ENCODE measurements at regions not wholly inside any gene's neighbourhood (a gene's known extent, or its start where the extent isn't known, plus 50 kb on each side); places are given as distances from the start of the nearest gene placed in this dataset.

DNA sequence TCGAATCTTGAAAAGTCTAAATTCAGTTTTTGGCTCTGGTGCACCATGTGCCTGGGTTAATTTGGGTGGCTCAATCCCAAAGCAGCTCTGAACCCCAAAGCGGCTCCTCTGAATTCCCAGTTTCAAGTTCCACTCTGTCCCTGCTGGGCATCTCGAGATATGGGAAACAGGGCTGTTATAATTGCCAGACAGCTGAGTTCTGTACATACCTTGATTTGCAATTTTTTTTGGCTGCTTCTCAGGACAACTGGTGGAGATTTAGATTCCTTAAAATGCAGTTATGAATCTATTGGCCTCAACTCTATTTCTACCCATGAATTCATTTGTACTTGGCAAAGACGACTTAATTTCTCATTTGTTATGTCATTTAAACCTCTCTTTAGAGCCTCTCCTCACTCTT, 808.5 kb downstream of the TLE4 start:
- TF ChIP-seq, protein P1, sequence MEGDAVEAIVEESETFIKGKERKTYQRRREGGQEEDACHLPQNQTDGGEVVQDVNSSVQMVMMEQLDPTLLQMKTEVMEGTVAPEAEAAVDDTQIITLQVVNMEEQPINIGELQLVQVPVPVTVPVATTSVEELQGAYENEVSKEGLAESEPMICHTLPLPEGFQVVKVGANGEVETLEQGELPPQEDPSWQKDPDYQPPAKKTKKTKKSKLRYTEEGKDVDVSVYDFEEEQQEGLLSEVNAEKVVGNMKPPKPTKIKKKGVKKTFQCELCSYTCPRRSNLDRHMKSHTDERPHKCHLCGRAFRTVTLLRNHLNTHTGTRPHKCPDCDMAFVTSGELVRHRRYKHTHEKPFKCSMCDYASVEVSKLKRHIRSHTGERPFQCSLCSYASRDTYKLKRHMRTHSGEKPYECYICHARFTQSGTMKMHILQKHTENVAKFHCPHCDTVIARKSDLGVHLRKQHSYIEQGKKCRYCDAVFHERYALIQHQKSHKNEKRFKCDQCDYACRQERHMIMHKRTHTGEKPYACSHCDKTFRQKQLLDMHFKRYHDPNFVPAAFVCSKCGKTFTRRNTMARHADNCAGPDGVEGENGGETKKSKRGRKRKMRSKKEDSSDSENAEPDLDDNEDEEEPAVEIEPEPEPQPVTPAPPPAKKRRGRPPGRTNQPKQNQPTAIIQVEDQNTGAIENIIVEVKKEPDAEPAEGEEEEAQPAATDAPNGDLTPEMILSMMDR (IDR thresholded peaks at IDR 0.05; ENCODE audit: partially characterized antibody, unreplicated experiment): no peak
- DNase-seq: no peak
- Mint-ChIP-seq H3K27ac (ENCODE audit: unreplicated experiment) (peak overlapping the region; percentile 25), H3K36me3 (ENCODE audit: unreplicated experiment) (no peaks in the 10 kb centered on the region), H3K4me1 (ENCODE audit: low read depth, unreplicated experiment) (peaks cover 23% of the 10 kb centered on the region), H3K9me3 (ENCODE audit: unreplicated experiment) (peaks cover 4% of the 10 kb centered on the region), H3K4me3 (ENCODE audit: unreplicated experiment) (no peak overlapping the region), H3K27me3 (ENCODE audit: unreplicated experiment) (no peaks in the 10 kb centered on the region)

DNA sequence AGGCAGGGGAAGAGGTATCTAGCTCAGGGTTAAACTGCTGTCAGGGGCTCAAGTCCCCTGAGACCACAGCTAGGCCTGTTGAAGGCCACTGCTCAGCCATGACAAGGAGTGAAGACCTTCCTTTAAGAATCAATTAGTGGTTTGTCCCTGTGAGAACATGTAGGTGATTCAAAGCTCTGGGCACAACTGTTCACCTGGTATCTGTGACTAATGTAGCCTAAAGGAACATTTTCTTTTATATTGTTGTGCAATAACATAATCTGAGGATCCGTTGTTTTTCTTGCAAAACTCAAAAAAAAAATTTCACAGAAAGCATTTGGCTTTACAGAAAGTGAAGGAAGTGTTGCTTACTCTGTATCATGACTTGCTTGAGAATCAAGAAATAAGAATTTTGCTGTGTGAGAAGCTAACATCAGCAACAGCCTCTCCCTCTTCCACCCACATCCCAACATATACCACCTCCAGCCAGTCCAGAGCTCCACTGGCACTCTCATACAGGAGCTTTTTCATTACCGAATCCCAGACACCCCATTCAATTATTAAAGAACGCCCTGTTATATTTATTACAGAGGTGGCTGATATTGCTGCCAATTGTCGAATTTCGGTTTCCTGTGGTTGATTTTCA, 807.0 kb downstream of the TLE4 start:
- Mint-ChIP-seq H3K4me3 (ENCODE audit: unreplicated experiment) (no peak overlapping the region), H3K27me3 (ENCODE audit: unreplicated experiment) (no peaks in the 10 kb centered on the region), H3K36me3 (ENCODE audit: unreplicated experiment) (no peaks in the 10 kb centered on the region), H3K9me3 (ENCODE audit: unreplicated experiment) (peaks cover 4% of the 10 kb centered on the region), H3K27ac (ENCODE audit: unreplicated experiment) (peak overlapping the region; percentile 55), H3K4me1 (ENCODE audit: low read depth, unreplicated experiment) (peaks cover 23% of the 10 kb centered on the region)
- TF ChIP-seq, protein P1 (IDR thresholded peaks at IDR 0.05; ENCODE audit: partially characterized antibody, unreplicated experiment): no peak
- no peak for DNase-seq

DNA sequence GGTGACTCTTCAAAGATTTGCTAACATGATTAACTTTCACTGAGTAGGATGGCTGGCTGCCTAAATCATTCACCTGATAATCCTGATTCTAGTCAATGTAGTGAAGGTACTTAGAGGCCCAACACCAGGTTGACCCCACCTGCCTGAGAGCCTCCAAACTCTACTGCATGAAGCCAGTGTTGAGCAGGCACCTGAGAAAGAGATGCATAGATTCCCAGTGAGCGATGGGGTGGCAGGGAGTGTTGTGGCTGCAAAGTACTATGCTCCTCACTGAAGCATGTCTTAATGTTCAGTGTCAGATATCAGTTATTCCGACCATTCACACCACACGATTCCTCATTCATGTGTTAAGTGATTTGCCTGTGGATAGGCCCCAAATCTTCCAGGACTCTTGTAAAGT, 804.4 kb downstream of the TLE4 start:
- Mint-ChIP-seq H3K4me1 (ENCODE audit: low read depth, unreplicated experiment) (peaks cover 23% of the 10 kb centered on the region), H3K9me3 (ENCODE audit: unreplicated experiment) (peaks cover 4% of the 10 kb centered on the region), H3K27me3 (ENCODE audit: unreplicated experiment) (peaks cover 1% of the 10 kb centered on the region), H3K27ac (ENCODE audit: unreplicated experiment) (no peak overlapping the region), H3K4me3 (ENCODE audit: unreplicated experiment) (no peak overlapping the region), H3K36me3 (ENCODE audit: unreplicated experiment) (no peaks in the 10 kb centered on the region)
- TF ChIP-seq, protein P1 (IDR thresholded peaks at IDR 0.05; ENCODE audit: partially characterized antibody, unreplicated experiment): no peak
- no peak for DNase-seq

DNA sequence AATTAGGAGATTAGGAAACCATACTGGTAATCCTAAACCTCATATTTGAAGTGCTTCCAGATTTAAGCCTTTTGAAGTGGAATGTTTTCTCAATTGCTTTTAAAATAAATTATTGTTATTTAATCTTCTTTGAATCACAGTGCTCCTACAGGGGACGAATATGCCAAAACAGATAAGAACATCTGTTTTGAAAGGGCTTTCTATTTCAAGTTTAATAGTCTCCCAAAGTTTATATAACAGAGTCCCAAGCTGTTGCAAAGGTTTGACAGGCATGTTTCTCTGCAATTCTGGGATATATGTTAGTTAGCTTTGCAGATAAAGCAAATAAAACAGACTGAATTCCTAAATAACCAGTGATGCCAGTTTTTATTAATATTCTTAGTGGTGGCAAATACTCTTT, 803.7 kb downstream of the TLE4 start:
- Mint-ChIP-seq H3K4me1 (ENCODE audit: low read depth, unreplicated experiment) (peaks cover 21% of the 10 kb centered on the region), H3K4me3 (ENCODE audit: unreplicated experiment) (no peak overlapping the region), H3K9me3 (ENCODE audit: unreplicated experiment) (peaks cover 3% of the 10 kb centered on the region), H3K36me3 (ENCODE audit: unreplicated experiment) (no peaks in the 10 kb centered on the region), H3K27ac (ENCODE audit: unreplicated experiment) (no peak overlapping the region), H3K27me3 (ENCODE audit: unreplicated experiment) (peaks cover 1% of the 10 kb centered on the region)
- DNase-seq: no peak
- TF ChIP-seq, protein P1 (IDR thresholded peaks at IDR 0.05; ENCODE audit: partially characterized antibody, unreplicated experiment): no peak

DNA sequence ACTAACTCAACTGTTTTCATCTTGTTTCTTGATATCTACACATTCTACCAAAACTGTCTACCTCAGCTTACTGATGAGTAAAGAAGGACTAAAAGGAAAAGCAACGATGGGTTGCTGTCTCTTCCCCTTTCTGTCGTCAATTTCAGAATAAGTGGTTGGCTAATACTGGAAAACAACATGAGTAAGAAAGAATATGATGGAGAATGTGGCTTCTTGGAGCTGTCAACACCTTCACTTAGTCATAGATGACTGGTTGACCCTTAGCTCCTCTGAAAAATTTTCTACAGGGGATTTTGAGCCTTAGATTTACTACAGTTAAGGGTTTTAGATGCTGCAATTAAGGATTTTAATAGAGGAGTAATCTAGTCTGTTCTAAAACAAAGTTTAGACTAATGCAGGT, 797.9 kb downstream of the TLE4 start:
- H3K9me3 Mint-ChIP-seq (ENCODE audit: unreplicated experiment): no peaks in the 10 kb centered on the region
- no peak for DNase-seq
- TF ChIP-seq, protein P1 (IDR thresholded peaks at IDR 0.05; ENCODE audit: partially characterized antibody, unreplicated experiment): no peak
- H3K4me3 Mint-ChIP-seq (ENCODE audit: unreplicated experiment): no peak overlapping the region
- H3K27me3 Mint-ChIP-seq (ENCODE audit: unreplicated experiment): peaks cover 5% of the 10 kb centered on the region
- peaks cover 5% of the 10 kb centered on the region for H3K36me3 Mint-ChIP-seq (ENCODE audit: unreplicated experiment)
- no peaks in the 10 kb centered on the region for H3K4me1 Mint-ChIP-seq (ENCODE audit: low read depth, unreplicated experiment)
- no peak overlapping the region for H3K27ac Mint-ChIP-seq (ENCODE audit: unreplicated experiment)
